CD4-positive, alpha-beta T cell (primary cell): ENCODE measurements at regions not wholly inside any gene's neighbourhood (a gene's known extent, or its start where the extent isn't known, plus 50 kb on each side); places are given as distances from the start of the nearest gene placed in this dataset.

Experiments used
- ATAC-seq: fragments of 200-7000 bp; cut with Tn5 transposase; one replicate; pipeline ENCODE4 v1.10.0; 2022; ENCODE audit warnings: mild to moderate bottlenecking; ENCODE audit not compliant: poor library complexity
- CTCF ChIA-PET: fragments of 350-600 bp; sonication (Branson Sonifier 250); formaldehyde crosslinking; loops from one replicate; lab custom pipeline; 2021; ENCODE audit warnings: antibody characterized with exemption, inconsistent platforms; lab: Charles Lee
- POLR2A ChIA-PET: fragments of 350-600 bp; sonication (Branson Sonifier 250); formaldehyde crosslinking; loops from one replicate; lab custom pipeline; 2021; ENCODE audit warnings: antibody characterized with exemption, inconsistent platforms; lab: Charles Lee
- DNase-seq, 14 experiments: peaks; one replicate each; pipeline ENCODE4 v3.0.0-alpha.2; 2013 to 2020; ENCODE audit warnings: mixed read lengths in 2 of 14
- H3K27ac ChIP-seq, 2 donors: one replicate each; pipeline versions ENCODE4 v1.5.1 to v1.7.0; 2013; ENCODE audit warnings: low read length in 2 of 2, low read depth in 1 of 2, mild to moderate bottlenecking in 1 of 2
- H3K27me3 ChIP-seq, 2 experiments: 1 replicate in 1 of 2; 2 replicates in 1 of 2; pipeline versions ENCODE4 v1.6.1 to v1.7.0; 2013; ENCODE audit warnings: low read length in 2 of 2, control low read depth in 1 of 2, mild to moderate bottlenecking in 1 of 2, moderate library complexity in 1 of 2; ENCODE audit not compliant: insufficient read depth in 2 of 2, control insufficient read depth in 1 of 2
- H3K36me3 ChIP-seq: one replicate; pipeline ENCODE4 v1.6.1; 2013; ENCODE audit warnings: low read length, control low read depth; ENCODE audit not compliant: insufficient read depth
- H3K4me1 ChIP-seq: one replicate; pipeline ENCODE4 v1.6.1; 2013; ENCODE audit warnings: low read length, control low read depth; ENCODE audit not compliant: insufficient read depth
- H3K4me3 ChIP-seq: one replicate; pipeline ENCODE4 v1.5.1; 2013; ENCODE audit warnings: mild to moderate bottlenecking, low read length, moderate library complexity
- H3K9me3 ChIP-seq, 2 experiments: 1 replicate in 1 of 2; 2 replicates in 1 of 2; pipeline versions ENCODE4 v1.6.1 to v1.7.0; 2013; ENCODE audit warnings: low read length in 2 of 2, mild to moderate bottlenecking in 2 of 2, control low read depth in 1 of 2, moderate library complexity in 1 of 2; ENCODE audit not compliant: control insufficient read depth in 1 of 2, insufficient read depth in 1 of 2
- H3K27ac Mint-ChIP-seq: one replicate; pipeline ENCODE4 v1.8.0; 2020; ENCODE audit warnings: mixed read lengths
- H3K27me3 Mint-ChIP-seq: one replicate; pipeline ENCODE4 v1.8.0; 2021; ENCODE audit warnings: mixed read lengths
- H3K36me3 Mint-ChIP-seq: one replicate; pipeline ENCODE4 v1.8.0; 2021; ENCODE audit warnings: low read depth, mixed read lengths
- H3K4me1 Mint-ChIP-seq: one replicate; pipeline ENCODE4 v1.8.0; 2021; ENCODE audit warnings: low read depth, mixed read lengths
- H3K4me3 Mint-ChIP-seq: one replicate; pipeline ENCODE4 v1.8.0; 2020; ENCODE audit warnings: mild to moderate bottlenecking, mixed read lengths
- H3K9me3 Mint-ChIP-seq: one replicate; pipeline ENCODE4 v1.8.0; 2020; ENCODE audit warnings: mixed read lengths
- CTCF ChIP-seq: fragments of 200-600 bp; IDR thresholded peaks from one replicate; pipeline ENCODE4 v1.8.0; 2022; ENCODE audit warnings: antibody characterized with exemption, mild to moderate bottlenecking
- intact Hi-C, 2 experiments: fragments of 100-400 bp; cut with DNase I in 1 of 2; cut with micrococcal nuclease in 1 of 2; formaldehyde crosslinking; loops; one replicate each; pipeline versions ENCODE4 v1.15.1 to v1.9.0; 2023 to 2025; cut with DNase I, micrococcal nuclease

- H3K9me3 Mint-ChIP-seq = no peaks in the 10 kb centered on the region
- peak overlapping the region; percentile 83 for H3K4me3 ChIP-seq
- no peak for ATAC-seq
- peaks cover 0 to 24% of the 10 kb centered on the region in 2 experiments for H3K9me3 ChIP-seq
- intact Hi-C loops = loop anchor here (2.0 to 10.0 kb wide), 5 partner anchors 141 to 1421 kb away; partner anchors contain the start of genes ZNF486 (in 1 of the 2), ZNF626 (in 1 of the 2), ZNF66 (in 1 of the 2) and ZNF737 (in 1 of the 2)
- ChIA-PET CTCF (no interaction called here), POLR2A (interaction anchor here (0.7 to 3.5 kb wide), 17 partner anchors 7 to 1344 kb away, joined by 3 to 49 read pairs (median 7); partner anchors contain the start of genes ZNF100, ZNF101, ZNF430 and ZNF431)
- H3K36me3 Mint-ChIP-seq = peaks cover 30% of the 10 kb centered on the region
- H3K4me3 Mint-ChIP-seq = peak overlapping the region; percentile 97
- H3K27me3 Mint-ChIP-seq = no peaks in the 10 kb centered on the region
- peaks cover 15% of the 10 kb centered on the region for H3K4me1 Mint-ChIP-seq
- DNase-seq = peak in 9 of 14 experiments; percentile 6 to 64 (median 34)
- no peaks in the 10 kb centered on the region for H3K27me3 ChIP-seq
- no peaks in the 10 kb centered on the region for H3K36me3 ChIP-seq
- peak overlapping the region; percentile 90 for H3K27ac Mint-ChIP-seq
- H3K4me1 ChIP-seq = peaks cover 9% of the 10 kb centered on the region
- H3K27ac ChIP-seq = peak overlapping the region; percentile 57 to 65
- TF ChIP-seq CTCF = no peak
These were observed 142.0 kb downstream of the ZNF737 start for GRCh38 chr19:20423381-20424197.

- CTCF ChIA-PET = no interaction called here
- no peak for ATAC-seq
- peaks cover 31% of the 10 kb centered on the region for H3K36me3 Mint-ChIP-seq
- Histone ChIP-seq H3K9me3 (peaks cover 0 to 26% of the 10 kb centered on the region in 2 experiments), H3K27ac (no peak overlapping the region), H3K36me3 (no peaks in the 10 kb centered on the region), H3K27me3 (no peaks in the 10 kb centered on the region), H3K4me1 (peaks cover 9% of the 10 kb centered on the region), H3K4me3 (peak overlapping the region; percentile 83)
- intact Hi-C loops = loop anchor here in 1 of 2 experiments (10.0 kb wide), 4 partner anchors 242 to 1422 kb away; partner anchors contain the start of genes ZNF486, ZNF626 and ZNF66
- no peaks in the 10 kb centered on the region for H3K27me3 Mint-ChIP-seq
- TF ChIP-seq CTCF = no peak
- H3K27ac Mint-ChIP-seq = peak overlapping the region; percentile 90
- peak overlapping the region; percentile 97 for H3K4me3 Mint-ChIP-seq
- peaks cover 15% of the 10 kb centered on the region for H3K4me1 Mint-ChIP-seq
- H3K9me3 Mint-ChIP-seq = no peaks in the 10 kb centered on the region
- DNase-seq = no peak
- POLR2A ChIA-PET = interaction anchor here (0.7 to 3.5 kb wide), 5 partner anchors 28 to 598 kb away, joined by 4 to 49 read pairs (median 26); partner anchors contain the start of genes ZNF430, ZNF626, ZNF66 and ZNF737
These were observed 143.1 kb downstream of the ZNF737 start for GRCh38 chr19:20422216-20423205.

GRCh38 chr19:20416661-20417060 lies 148.9 kb downstream of the ZNF737 start:
- Mint-ChIP-seq H3K4me3 (no peak overlapping the region), H3K4me1 (peaks cover 5% of the 10 kb centered on the region), H3K9me3 (no peaks in the 10 kb centered on the region), H3K27ac (no peak overlapping the region), H3K36me3 (peaks cover 63% of the 10 kb centered on the region), H3K27me3 (no peaks in the 10 kb centered on the region)
- no peak for TF ChIP-seq CTCF
- Histone ChIP-seq H3K36me3 (no peaks in the 10 kb centered on the region), H3K4me3 (no peak overlapping the region), H3K4me1 (no peaks in the 10 kb centered on the region), H3K27me3 (no peaks in the 10 kb centered on the region), H3K27ac (no peak overlapping the region), H3K9me3 (peaks cover 0 to 8% of the 10 kb centered on the region in 2 experiments)
- ChIA-PET POLR2A (interaction anchor here (1.0 kb wide), 1 partner anchor 8 kb away, joined by 3 read pairs; no protein-coding TSS in a partner anchor), CTCF (no interaction called here)
- ATAC-seq (no peak), DNase-seq (no peak)
- intact Hi-C loops = no loop called here
